Fibroblast of villous mesenchyme (primary cell): ENCODE measurements at regions not wholly inside any gene's neighbourhood (a gene's known extent, or its start where the extent isn't known, plus 50 kb on each side); places are given as distances from the start of the nearest gene placed in this dataset.

Experiments used
- DNase-seq: peaks from one replicate; pipeline ENCODE4 v3.0.0-alpha.2; 2010; ENCODE audit warnings: low read depth
- H3K4me3 ChIP-seq: 2 replicates; pipeline ENCODE4 v1.5.1; 2011; ENCODE audit warnings: low read depth, mild to moderate bottlenecking, low read length
- CTCF ChIP-seq: IDR thresholded peaks from 2 replicates; pipeline ENCODE4 v1.5.1; 2012; ENCODE audit warnings: low read depth, mild to moderate bottlenecking, low read length; ENCODE audit not compliant: insufficient read depth

GRCh38 chr13:104314926-104315535 lies 1248.8 kb upstream of the SLC10A2 start:
- no peak for DNase-seq
- H3K4me3 ChIP-seq, result no peak overlapping the region
- no peak for TF ChIP-seq CTCF

GRCh38 chr13:104314321-104314720 lies 1248.1 kb upstream of the SLC10A2 start:
- H3K4me3 ChIP-seq, result no peak overlapping the region
- no peak for TF ChIP-seq CTCF
- no peak for DNase-seq

GRCh38 chr13:104310861-104311260 lies 1244.6 kb upstream of the SLC10A2 start:
- TF ChIP-seq CTCF, result no peak
- DNase-seq, result no peak
- no peak overlapping the region for H3K4me3 ChIP-seq

- TF ChIP-seq CTCF, result no peak
- H3K4me3 ChIP-seq, result no peak overlapping the region
- DNase-seq, result no peak
Observed at GRCh38 chr13:104309431-104309830, 1243.2 kb upstream of the SLC10A2 start.

- TF ChIP-seq CTCF, result no peak
- H3K4me3 ChIP-seq, result no peak overlapping the region
- DNase-seq, result peak; percentile 5
Observed at GRCh38 chr13:104301171-104301975, 1235.2 kb upstream of the SLC10A2 start.

- no peak overlapping the region for H3K4me3 ChIP-seq
- TF ChIP-seq CTCF, result no peak
- DNase-seq, result peak; percentile 28
Observed at GRCh38 chr13:104297075-104297474, 1230.9 kb upstream of the SLC10A2 start.
